ENCODE measurements at regions not wholly inside any gene's neighbourhood (a gene's known extent, or its start where the extent isn't known, plus 50 kb on each side); places are given as distances from the start of the nearest gene placed in this dataset.

- no peak overlapping the region for H3K27ac ChIP-seq (ENCODE audit: low read depth, low read length)
- H3K4me1 ChIP-seq (ENCODE audit: control insufficient read depth, insufficient read depth, low read length): peaks cover 3% of the 10 kb centered on the region
- H3K4me3 ChIP-seq (ENCODE audit: low read depth, low read length): no peak overlapping the region
- H3K27me3 ChIP-seq (ENCODE audit: control insufficient read depth, insufficient read depth, low read length): no peaks in the 10 kb centered on the region
- no CpG with 5 or more reads among the region's 5 CpGs for WGBS (ENCODE audit: insufficient coverage)
- no peaks in the 10 kb centered on the region for H3K36me3 ChIP-seq (ENCODE audit: control insufficient read depth, insufficient read depth, low read length)
- DNase-seq (ENCODE audit: low read depth in 4 of 6, low spot score in 6 of 6): no peak
- H3K9me3 ChIP-seq (ENCODE audit: control insufficient read depth, insufficient read depth, low read length): no peaks in the 10 kb centered on the region
These were observed 215.1 kb upstream of the SPRY2 start for GRCh38 chr13:80555796-80556678.

- Histone ChIP-seq H3K4me1 (ENCODE audit: control insufficient read depth, insufficient read depth, low read length) (peaks cover 3% of the 10 kb centered on the region), H3K27me3 (ENCODE audit: control insufficient read depth, insufficient read depth, low read length) (no peaks in the 10 kb centered on the region), H3K4me3 (ENCODE audit: low read depth, low read length) (no peak overlapping the region), H3K27ac (ENCODE audit: low read depth, low read length) (no peak overlapping the region), H3K9me3 (ENCODE audit: control insufficient read depth, insufficient read depth, low read length) (no peaks in the 10 kb centered on the region), H3K36me3 (ENCODE audit: control insufficient read depth, insufficient read depth, low read length) (no peaks in the 10 kb centered on the region)
- DNase-seq (ENCODE audit: low read depth in 4 of 6, low spot score in 6 of 6): no peak
- 17% methylated on average over 1 of the region's 4 CpGs for WGBS (ENCODE audit: insufficient coverage)
These were observed 212.0 kb upstream of the SPRY2 start for GRCh38 chr13:80552851-80553440.

GRCh38 chr13:80551650-80552497 is 210.9 kb upstream of the SPRY2 start:
- H3K27me3 ChIP-seq (ENCODE audit: control insufficient read depth, insufficient read depth, low read length): no peaks in the 10 kb centered on the region
- WGBS (ENCODE audit: insufficient coverage): no CpG with 5 or more reads among the region's 1 CpG
- H3K4me3 ChIP-seq (ENCODE audit: low read depth, low read length): no peak overlapping the region
- peaks cover 3% of the 10 kb centered on the region for H3K4me1 ChIP-seq (ENCODE audit: control insufficient read depth, insufficient read depth, low read length)
- H3K36me3 ChIP-seq (ENCODE audit: control insufficient read depth, insufficient read depth, low read length): no peaks in the 10 kb centered on the region
- no peaks in the 10 kb centered on the region for H3K9me3 ChIP-seq (ENCODE audit: control insufficient read depth, insufficient read depth, low read length)
- DNase-seq (ENCODE audit: low read depth in 4 of 6, low spot score in 6 of 6): peak in 1 of 6 donors; percentile 31
- H3K27ac ChIP-seq (ENCODE audit: low read depth, low read length): no peak overlapping the region

GRCh38 chr13:80550971-80551441 is 210.1 kb upstream of the SPRY2 start:
- DNase-seq (ENCODE audit: low read depth in 4 of 6, low spot score in 6 of 6): peak in 1 of 6 donors; percentile 38
- Histone ChIP-seq H3K27ac (ENCODE audit: low read depth, low read length) (no peak overlapping the region), H3K4me3 (ENCODE audit: low read depth, low read length) (no peak overlapping the region), H3K36me3 (ENCODE audit: control insufficient read depth, insufficient read depth, low read length) (no peaks in the 10 kb centered on the region), H3K27me3 (ENCODE audit: control insufficient read depth, insufficient read depth, low read length) (no peaks in the 10 kb centered on the region), H3K4me1 (ENCODE audit: control insufficient read depth, insufficient read depth, low read length) (peaks cover 3% of the 10 kb centered on the region), H3K9me3 (ENCODE audit: control insufficient read depth, insufficient read depth, low read length) (no peaks in the 10 kb centered on the region)
- WGBS (ENCODE audit: insufficient coverage): no CpG with 5 or more reads among the region's 2 CpGs

GRCh38 chr13:80548915-80549314 is 208.0 kb upstream of the SPRY2 start:
- H3K27me3 ChIP-seq (ENCODE audit: control insufficient read depth, insufficient read depth, low read length): no peaks in the 10 kb centered on the region
- no peak overlapping the region for H3K4me3 ChIP-seq (ENCODE audit: low read depth, low read length)
- H3K9me3 ChIP-seq (ENCODE audit: control insufficient read depth, insufficient read depth, low read length): no peaks in the 10 kb centered on the region
- DNase-seq (ENCODE audit: low read depth in 4 of 6, low spot score in 6 of 6): peak in 1 of 6 donors; percentile 42
- H3K4me1 ChIP-seq (ENCODE audit: control insufficient read depth, insufficient read depth, low read length): peaks cover 3% of the 10 kb centered on the region
- H3K36me3 ChIP-seq (ENCODE audit: control insufficient read depth, insufficient read depth, low read length): no peaks in the 10 kb centered on the region
- H3K27ac ChIP-seq (ENCODE audit: low read depth, low read length): no peak overlapping the region

GRCh38 chr13:80547885-80548825 is 207.2 kb upstream of the SPRY2 start:
- WGBS (ENCODE audit: insufficient coverage): 100% methylated on average over 1 of the region's 7 CpGs
- peaks cover 3% of the 10 kb centered on the region for H3K4me1 ChIP-seq (ENCODE audit: control insufficient read depth, insufficient read depth, low read length)
- H3K4me3 ChIP-seq (ENCODE audit: low read depth, low read length): no peak overlapping the region
- H3K36me3 ChIP-seq (ENCODE audit: control insufficient read depth, insufficient read depth, low read length): no peaks in the 10 kb centered on the region
- H3K27ac ChIP-seq (ENCODE audit: low read depth, low read length): no peak overlapping the region
- no peak for DNase-seq (ENCODE audit: low read depth in 4 of 6, low spot score in 6 of 6)
- H3K9me3 ChIP-seq (ENCODE audit: control insufficient read depth, insufficient read depth, low read length): no peaks in the 10 kb centered on the region
- H3K27me3 ChIP-seq (ENCODE audit: control insufficient read depth, insufficient read depth, low read length): no peaks in the 10 kb centered on the region

GRCh38 chr13:80547341-80547740 is 206.4 kb upstream of the SPRY2 start:
- no peak overlapping the region for H3K4me3 ChIP-seq (ENCODE audit: low read depth, low read length)
- H3K9me3 ChIP-seq (ENCODE audit: control insufficient read depth, insufficient read depth, low read length): no peaks in the 10 kb centered on the region
- no peaks in the 10 kb centered on the region for H3K27me3 ChIP-seq (ENCODE audit: control insufficient read depth, insufficient read depth, low read length)
- DNase-seq (ENCODE audit: low read depth in 4 of 6, low spot score in 6 of 6): no peak
- no peaks in the 10 kb centered on the region for H3K36me3 ChIP-seq (ENCODE audit: control insufficient read depth, insufficient read depth, low read length)
- H3K27ac ChIP-seq (ENCODE audit: low read depth, low read length): no peak overlapping the region
- no CpG with 5 or more reads among the region's 1 CpG for WGBS (ENCODE audit: insufficient coverage)
- H3K4me1 ChIP-seq (ENCODE audit: control insufficient read depth, insufficient read depth, low read length): no peaks in the 10 kb centered on the region

GRCh38 chr13:80533175-80533574 is 192.2 kb upstream of the SPRY2 start:
- Histone ChIP-seq H3K27me3 (ENCODE audit: control insufficient read depth, insufficient read depth, low read length) (no peaks in the 10 kb centered on the region), H3K36me3 (ENCODE audit: control insufficient read depth, insufficient read depth, low read length) (no peaks in the 10 kb centered on the region), H3K4me1 (ENCODE audit: control insufficient read depth, insufficient read depth, low read length) (no peaks in the 10 kb centered on the region), H3K27ac (ENCODE audit: low read depth, low read length) (no peak overlapping the region), H3K4me3 (ENCODE audit: low read depth, low read length) (no peak overlapping the region), H3K9me3 (ENCODE audit: control insufficient read depth, insufficient read depth, low read length) (peaks cover 4% of the 10 kb centered on the region)
- WGBS (ENCODE audit: insufficient coverage): no CpG with 5 or more reads among the region's 1 CpG
- no peak for DNase-seq (ENCODE audit: low read depth in 4 of 6, low spot score in 6 of 6)

- Histone ChIP-seq H3K27ac (ENCODE audit: low read depth, low read length) (no peak overlapping the region), H3K27me3 (ENCODE audit: control insufficient read depth, insufficient read depth, low read length) (no peaks in the 10 kb centered on the region), H3K36me3 (ENCODE audit: control insufficient read depth, insufficient read depth, low read length) (no peaks in the 10 kb centered on the region), H3K9me3 (ENCODE audit: control insufficient read depth, insufficient read depth, low read length) (peaks cover 4% of the 10 kb centered on the region), H3K4me3 (ENCODE audit: low read depth, low read length) (no peak overlapping the region), H3K4me1 (ENCODE audit: control insufficient read depth, insufficient read depth, low read length) (no peaks in the 10 kb centered on the region)
- DNase-seq (ENCODE audit: low read depth in 4 of 6, low spot score in 6 of 6): no peak
- WGBS (ENCODE audit: insufficient coverage): no CpG with 5 or more reads among the region's 1 CpG
These were observed 190.0 kb upstream of the SPRY2 start for GRCh38 chr13:80530902-80531301.
